Stimulated activated CD4-positive, alpha-beta T cell treated with anti-CD3 and anti-CD28 coated beads, Interleukin-1b, Interleukin-23, amount 100 ng/mL, for 48 hours (primary cell): ENCODE measurements at regions not wholly inside any gene's neighbourhood (a gene's known extent, or its start where the extent isn't known, plus 50 kb on each side); places are given as distances from the start of the nearest gene placed in this dataset.
"Not testable (repeated sequence)": the region's sequence is repeated elsewhere in the genome, so short reads cannot be mapped to it uniquely, and the experiment has no call there.

Source experiments
- DNase-seq: peaks from one replicate; pipeline ENCODE4 v3.0.0-alpha.2; 2020

DNA sequence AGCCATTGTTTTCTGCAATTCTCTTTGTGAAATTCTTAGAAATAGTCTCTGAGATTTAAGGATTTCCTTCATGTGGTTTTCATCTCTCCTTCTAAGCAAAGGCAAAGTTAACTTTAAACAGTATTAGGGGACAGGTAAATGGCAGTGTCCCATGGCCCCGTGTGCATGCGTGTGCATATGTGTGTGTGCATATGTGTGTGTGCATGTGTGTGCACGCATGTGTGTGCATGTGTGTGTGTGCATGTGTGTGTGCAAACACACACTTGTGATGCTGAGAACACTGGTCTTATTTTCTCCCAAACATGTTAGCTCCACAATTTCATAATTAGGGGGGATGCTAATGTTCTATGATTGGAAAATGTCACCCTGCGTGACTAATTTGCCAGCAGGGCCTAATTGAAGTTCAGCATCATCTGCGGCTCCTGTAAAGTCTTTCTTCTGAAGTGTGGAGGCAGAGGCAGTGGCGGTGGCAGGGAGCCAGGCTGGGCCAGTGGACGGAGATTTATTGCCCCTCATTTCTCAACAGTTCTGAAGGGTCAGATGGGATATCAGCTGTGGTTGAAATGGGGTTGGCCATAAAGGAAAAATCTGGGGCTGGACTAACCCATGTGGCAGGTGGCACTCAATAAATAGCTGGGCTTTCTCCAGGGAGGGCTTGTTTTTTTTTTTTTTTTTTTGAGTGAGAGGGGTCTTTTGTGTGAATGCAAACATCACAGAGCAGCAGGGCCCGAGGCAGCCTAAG, 289.3 kb upstream of the PODXL start:
- DNase-seq: no peak

DNA sequence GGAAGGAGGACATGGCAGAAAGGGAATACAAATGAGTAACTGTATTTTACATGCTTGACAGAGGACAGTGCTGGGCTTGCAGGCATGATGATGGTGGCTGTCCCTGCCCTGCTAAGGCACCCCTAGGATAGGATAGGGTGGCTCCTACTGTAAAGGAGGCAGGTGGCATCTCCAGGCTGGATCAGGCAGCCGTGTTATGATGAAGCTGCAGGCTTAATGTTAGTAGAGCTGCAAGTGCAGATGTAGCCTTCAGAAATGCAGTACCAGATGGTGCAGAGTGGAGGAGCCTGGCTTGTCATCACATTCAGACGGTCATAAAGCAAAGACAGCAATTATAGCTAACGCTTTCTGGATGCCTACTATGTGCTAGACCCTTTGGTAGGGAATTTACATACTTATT, 287.9 kb upstream of the PODXL start:
- no peak for DNase-seq

DNA sequence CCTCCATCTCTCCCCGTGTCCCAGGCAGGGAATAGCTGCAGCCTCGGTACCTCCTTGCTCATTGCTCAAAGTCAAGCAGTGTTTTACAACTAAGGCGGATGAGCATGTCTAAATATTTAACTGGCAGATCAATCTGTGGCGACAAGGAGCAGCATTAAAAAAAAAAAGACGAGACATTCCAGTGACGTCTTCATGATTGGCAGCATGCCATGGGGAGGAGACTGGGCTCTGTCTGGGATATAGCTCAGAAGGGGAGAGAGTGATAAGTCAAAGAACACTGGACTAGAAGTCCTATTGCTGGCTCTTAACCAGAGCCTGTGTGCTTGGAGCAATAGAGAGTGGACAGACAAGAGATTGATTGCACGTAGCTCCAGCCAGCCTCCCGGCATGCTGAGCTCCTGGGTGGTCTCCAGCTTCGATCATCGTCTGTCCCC, 287.5 kb upstream of the PODXL start:
- no peak for DNase-seq

DNA sequence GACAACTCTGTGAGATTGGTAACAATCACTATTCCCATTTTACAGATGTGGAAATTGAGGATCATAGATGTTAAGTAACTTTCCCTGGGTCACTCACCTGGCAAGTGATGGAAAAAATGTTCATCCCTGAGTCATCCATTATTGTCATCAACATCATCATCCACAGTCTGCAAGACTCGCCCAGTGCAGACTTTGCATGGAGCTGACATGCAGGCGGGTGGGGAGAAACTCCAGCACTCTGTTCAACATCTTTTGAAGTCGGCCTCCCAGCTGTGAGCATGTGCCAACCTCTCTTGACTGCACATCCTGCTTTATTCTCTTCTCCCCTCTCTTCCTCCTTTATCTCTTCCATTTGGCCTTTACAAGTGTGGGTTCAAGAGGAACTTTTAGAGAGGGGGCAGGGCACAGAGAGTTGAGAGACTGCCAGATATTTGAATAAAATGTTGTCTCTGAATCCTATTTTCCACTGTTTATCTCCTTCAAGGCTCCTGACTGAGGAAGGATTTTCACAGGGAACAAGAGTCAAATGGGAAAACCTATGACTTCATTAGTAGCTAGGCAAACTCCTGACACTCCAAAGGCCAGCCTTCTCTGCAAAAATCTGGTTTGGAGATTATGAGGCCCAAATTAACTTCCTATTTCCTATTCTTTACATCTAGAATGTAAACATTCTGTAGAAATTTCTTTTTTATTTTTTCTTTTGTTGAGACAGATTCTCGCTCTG, 283.7 kb upstream of the PODXL start:
- DNase-seq: no peak

DNA sequence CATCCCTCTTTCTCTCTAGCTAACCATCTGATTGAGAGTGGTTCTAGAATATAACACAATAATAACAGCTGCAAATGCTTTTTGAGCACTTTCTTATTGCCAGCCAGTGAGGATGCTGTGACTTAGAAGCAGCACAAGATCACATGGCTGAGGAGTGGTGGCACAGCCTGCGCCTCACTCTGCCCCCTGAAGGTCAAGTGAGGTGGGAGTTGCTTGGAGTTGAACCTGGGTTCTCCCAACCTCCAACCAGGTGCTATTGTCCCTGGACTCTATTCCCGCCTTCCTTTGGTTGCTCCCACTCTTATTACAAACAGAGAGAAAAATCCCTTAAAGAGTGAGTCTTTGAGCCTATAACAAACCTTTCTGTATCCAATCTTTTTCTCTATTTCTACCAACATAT, 280.3 kb upstream of the PODXL start:
- DNase-seq: no peak

DNA sequence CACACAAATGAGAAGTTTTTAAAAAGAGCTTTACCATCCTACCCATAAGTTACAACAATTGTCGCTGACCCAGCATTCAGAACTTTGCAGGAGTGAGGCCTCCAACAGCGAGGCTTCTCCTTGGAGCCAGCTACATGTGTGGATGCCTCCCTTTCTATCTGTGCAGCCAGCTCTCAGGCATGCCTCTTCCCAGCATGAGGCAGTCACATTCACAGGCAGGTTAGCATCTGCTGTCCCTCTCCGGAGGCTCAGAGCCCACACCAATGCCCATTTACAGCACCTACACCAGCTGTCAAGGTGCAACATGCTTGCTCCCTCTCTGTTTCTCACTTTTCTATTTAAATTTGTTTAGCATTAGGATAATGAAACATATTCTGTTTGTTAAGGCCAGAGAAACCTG, 278.7 kb upstream of the PODXL start:
- no peak for DNase-seq

DNA sequence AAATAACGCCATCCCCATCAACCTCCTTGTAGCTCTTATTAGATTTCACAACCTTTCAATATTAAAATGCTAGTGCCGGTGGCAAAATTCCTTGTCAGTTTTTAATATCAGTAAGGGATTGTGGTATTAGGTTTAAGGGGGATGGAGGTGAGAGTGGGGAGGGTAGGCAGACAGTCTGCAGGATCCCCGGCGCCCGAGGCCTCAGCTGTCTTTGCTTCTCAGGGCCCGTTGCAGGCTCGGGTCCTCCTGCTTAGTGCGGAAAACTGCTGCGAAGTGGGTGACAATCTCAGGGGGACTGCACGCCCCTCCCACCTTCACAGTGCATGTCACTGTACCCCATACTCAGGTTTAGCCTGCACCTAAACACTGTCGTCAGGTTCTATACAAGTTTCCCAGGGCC, 274.3 kb upstream of the PODXL start:
- no peak for DNase-seq

DNA sequence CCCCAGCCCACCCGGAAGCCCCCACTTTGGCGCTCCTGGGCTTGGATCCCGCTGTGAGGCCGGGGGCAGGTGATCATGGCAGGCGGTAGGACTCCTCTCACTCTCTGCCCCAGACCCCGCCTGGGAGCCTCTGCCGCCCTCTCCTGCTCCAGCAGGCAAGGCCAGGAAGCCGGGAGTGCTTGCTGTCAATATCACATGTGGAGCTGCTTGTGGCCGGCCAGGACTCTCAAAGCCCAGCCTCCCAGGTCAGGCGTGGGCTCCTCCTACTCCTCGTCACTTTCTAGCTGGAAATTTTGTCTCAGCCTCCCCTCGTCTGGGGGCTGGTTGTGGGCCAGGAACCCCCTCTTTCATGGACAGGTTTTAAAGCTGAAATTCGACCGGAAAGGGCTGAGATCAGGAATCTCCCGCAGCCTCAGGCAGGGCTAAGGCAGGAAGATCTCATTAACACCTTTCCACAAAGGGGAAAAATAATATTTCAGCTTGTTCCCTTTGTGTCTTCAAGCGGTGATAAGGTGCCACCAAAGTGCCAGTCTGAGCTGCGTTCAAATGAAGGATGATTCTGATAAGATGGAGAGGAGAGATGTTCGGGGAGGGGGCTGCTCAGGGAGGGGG, 273.6 kb upstream of the PODXL start:
- DNase-seq: no peak

DNA sequence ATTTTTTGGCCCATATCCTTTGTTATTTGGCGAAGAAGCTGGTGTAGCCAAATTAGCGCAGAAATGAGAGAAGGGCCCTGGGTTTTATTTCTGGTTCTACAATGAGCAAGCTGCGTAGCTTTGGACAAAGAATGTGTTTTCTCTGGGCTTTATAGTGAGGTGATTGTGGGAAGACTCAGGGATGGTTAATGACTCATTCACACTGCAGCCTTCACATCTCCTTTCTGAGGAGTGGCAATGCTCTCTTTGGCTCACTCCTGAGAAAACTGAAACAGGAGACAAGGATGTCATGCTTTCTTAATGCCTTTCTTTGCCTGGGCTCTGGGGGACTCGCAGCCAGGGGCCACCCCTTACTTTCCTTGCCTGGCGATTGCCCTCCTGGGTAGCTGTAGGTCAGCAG, 271.0 kb upstream of the PODXL start:
- no peak for DNase-seq

DNA sequence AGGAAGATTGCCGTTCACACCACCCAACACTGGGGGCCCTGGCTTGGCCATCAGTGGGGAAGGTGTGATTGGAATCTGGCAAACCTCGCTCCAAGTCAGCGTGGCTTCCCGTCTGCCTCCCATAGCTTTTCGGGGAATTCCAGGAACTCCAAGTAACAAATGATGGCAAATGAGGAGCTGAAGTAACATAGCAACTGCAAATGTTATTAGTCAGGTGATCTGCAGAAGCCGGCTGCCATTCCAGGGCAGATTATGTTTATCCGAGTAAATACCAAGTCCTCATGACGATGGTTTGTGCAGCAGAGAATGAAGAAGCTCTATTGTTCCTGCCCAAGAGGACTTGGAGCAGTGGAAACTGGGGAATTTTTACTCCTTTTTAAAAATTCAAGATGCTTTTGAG, 270.5 kb upstream of the PODXL start:
- no peak for DNase-seq

DNA sequence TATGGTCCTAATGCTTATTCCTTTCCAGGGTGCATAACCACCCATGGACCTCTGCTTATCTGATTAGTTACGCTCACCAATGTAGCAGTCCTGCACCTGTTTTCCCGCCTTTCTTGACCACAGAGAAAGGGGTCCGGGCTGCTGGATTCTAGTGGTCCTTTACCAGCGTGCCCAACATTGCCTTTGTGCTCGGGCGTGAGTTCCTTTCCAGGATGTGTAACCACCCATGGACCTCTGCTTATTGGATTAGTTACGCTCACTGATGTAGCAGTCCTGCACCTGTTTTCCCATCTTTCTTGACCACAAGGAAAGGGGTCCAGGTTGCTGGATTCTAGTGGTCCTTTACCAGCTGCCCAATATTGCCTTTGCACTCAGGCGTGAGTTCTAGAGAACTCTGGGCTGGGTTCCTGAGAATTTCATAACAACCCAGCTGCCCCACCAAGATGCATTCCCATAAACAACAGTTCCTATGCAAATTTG, 267.6 kb upstream of the PODXL start:
- DNase-seq: not testable (repeated sequence)

DNA sequence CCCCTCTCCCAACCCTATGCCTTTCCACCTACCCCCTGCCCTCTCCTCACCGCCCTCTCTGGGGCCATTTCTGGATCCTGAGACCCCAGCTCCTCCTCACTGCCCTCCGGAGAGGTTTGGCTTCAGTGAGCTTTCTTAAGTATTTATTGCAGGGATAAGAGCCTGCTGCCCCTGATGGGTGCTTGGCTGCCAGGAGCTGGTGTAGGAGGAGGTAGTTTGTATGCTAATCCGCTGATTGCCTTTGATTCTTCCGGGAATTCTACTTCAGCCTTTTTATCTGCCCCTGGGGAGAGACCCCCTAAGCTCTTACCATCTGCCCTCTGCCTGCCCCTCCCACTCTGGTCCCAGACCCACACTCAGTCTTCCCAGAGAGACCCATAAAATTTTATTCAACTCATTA, 263.5 kb upstream of the PODXL start:
- no peak for DNase-seq

DNA sequence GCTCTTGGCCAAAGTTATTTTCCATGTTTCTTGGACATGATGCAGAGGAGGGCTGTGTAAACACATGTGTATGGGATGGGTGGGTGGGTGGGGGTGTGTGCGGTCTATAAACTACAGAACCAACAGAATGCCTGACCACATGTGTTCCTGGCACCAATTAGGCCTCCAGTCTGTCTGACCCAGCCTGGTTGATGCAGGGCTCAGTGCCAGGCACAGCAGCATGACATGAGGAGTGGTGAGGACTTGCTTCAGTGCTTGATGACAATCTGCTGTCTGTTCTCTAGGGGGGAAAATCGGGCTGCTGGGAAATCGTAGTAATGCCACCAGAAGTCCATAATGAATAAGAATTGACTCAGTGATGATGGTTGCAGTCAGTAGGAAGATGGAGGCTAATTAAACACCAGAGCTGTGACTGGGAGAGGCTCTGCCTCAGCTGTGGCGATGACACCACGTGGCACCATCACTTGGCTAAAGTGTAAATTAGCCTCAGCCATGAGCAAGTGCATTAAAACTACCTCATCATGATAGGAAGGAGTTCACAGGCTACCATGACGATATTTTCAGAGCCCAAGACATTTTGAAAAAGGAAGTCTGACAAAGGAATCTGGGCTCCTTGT, 260.1 kb upstream of the PODXL start:
- DNase-seq: no peak

DNA sequence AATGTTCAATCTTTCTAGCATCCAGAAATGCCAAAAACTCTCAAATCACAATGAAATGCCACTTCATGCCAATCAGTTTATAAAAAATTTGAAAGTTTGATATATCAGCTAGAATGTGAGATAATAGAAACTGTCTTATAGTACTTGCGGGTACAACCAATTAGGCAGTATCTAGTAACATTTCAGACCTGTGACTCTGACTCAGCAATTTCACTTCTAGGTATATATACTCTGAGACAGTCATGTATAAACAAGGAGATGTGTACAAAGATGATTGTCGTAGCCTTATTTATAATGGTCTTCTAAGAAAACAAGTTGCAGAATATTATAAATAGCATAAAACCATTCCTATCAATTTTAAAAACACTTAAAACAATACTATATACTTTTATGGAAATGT, 252.3 kb upstream of the PODXL start:
- DNase-seq: no peak

DNA sequence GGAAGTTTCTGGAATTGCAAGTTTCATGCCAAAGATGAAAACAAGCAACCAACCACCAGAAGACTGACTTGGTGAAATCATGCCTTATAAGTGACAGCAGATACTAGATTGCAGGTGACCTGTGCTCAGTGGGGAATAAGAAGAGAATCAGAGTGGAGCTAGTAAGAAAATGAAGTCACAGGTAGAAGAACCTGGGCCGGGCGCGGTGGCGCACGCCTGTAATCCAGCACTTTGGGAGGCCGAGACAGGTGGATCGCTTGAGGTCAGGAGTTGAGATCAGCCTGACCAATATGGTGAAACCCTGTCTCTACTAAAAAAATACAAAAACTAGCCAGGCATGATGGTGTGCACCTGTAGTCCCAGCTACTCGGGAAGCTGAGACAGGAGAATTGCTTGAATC, 251.7 kb upstream of the PODXL start:
- DNase-seq: not testable (repeated sequence)

DNA sequence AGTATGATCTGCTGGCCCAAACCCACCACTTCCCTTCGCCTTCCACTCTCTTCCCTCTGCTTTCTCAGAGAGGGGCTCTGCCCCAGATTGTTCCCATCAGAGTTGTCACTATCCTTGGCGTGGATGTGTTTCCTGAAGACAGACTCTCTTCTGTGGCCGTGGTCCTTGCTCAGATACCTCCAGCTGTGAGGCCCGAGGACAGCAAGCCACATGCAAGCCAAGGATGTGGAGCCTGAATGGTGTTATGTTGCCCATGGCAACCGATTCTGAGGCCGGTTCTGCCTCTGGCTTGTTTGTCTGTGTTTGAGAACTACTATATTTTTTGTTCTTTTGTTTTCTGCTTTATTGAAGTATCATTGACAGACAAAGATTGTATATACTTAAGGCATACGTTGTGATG, 247.4 kb upstream of the PODXL start:
- DNase-seq: no peak

DNA sequence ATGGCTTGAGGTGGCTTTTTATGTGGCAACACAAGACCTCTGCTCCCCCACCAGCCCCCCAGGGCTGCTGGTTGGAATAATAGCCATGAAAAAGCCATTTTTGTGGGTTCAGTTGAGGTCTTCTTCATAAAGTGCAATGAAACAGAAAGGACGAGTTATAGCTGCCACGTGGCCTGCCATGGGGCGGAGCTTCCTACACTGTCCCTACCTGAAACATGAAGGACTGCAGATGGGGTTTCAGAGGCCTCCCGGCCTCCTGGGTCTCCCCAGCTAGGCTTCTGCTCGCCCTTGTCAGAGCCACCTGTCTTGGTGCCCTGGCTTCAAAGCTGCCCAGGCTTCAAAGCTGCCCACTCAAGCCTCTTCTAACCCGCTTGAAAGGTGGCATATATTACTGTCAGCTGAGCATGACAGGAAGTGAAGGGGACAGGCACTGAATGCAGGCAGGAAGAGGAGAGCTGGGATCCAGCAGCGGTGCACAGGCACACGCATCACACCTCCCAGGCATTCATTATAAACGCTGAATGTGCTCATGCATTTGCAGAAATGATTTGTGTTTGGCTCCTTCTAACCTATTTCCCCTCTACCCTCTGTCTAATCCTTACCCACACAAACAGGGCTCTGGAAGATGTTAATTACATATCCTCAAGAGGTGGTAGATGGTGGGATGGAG, 245.9 kb upstream of the PODXL start:
- DNase-seq: no peak

DNA sequence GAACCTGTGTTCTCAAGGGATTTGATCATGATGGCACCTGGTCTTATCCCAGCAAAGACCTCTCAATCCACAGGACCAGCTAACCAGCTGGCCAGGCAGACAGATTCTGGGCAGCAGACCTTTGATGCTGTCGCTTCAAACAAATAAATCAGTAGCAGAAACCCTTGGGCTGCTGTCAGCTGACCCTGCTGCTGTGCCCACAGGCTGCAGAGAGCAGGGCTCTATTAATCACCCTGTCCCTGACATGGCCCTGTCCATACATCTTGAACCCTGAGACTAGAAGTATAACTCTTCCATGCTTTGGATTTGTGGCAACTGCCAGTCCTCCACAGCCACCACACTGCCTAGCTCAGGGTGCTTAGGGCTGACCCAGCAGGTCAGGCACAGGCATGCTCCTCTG, 244.1 kb upstream of the PODXL start:
- DNase-seq: no peak

DNA sequence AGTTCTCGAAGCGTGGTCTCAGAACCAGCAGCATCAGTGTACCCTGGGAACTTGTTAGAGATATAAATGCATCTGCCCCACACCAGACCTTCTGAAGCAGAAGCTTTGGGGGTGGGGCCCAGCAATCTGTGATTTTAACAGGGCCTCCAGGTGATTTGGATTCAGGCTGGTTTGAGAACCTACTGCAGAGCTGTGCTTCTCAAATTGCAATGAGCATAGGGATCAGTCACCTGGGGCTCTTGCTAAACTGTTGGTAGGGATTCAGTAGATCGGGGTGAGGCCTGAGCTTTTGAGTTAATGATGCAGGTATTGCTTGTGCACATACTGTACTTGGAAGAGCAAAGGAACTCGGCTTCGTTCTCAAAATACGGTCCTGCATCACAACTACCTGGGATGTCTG, 243.6 kb upstream of the PODXL start:
- DNase-seq: no peak

DNA sequence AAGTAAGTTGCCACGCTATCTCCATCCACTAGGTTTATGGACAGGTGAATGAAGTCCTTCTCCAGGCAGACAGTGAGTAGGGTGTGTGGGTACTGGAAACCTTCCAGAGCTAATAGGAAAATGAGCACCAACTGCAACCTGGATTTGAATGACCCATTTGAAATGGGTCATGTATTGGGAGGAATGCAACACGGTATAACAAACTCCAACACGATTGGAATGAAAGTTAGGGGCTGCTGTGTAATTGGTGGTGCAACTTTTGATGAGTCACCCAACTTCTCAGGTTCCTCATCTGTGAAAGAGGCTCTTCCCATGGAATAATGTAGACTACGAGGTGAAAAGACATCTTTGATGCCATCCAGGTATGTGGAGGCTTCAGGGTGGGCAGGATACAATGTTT, 241.4 kb upstream of the PODXL start:
- DNase-seq: no peak

DNA sequence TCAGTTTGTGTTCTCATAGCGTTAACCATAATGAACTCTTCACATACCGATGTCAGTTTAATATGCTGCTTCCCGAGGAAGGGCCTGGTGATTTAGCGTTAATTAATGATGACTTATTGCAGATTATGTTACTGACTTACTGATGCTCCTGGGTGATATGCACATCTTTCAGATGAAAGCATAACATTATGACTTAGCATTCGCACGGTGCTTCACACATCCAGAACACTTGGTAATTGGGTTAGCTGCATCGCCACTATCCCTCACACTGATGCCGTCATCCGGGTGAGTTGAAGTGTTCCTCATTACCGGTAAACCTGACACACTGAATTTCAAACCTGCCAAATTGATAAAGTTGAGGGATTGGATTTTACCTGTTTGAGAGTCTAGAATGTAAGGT, 239.0 kb upstream of the PODXL start:
- no peak for DNase-seq

DNA sequence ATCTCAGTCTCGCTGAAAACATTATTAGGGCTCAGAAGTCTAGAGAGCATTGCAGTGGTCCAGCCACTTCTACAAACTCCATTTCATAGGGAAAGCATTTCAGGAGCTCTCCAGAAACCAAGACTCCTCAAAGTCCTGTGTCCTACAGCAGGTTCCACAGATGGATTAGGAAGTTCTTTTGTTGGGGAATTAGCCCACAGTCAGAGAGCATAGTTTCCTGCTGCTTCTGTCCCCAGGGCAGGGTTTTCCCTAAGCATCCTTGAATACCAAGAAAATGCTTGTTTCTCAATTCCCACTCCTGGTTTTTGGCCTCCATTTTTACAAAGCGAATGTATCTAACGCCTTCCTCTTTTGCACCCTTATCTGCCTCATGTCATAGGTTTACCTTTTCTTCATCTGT, 235.9 kb upstream of the PODXL start:
- no peak for DNase-seq

DNA sequence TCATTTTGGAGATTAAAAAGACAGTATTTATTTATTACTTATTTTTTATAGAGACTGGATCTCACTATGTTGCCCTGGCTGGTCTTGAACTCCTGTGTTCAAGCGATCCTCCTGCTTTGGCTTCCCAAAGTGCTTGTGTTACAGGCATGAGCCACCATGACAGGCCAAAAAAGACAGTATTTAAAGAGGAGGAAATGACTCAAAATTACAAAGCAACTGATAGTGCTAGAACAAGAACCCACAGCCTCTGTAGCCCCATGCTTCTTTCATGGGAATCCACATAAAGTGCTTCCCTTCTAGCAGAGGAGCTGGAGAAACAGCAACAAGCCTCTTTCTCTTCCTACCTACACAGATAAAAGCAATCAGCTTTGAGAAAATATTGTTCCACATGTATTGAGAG, 230.7 kb upstream of the PODXL start:
- DNase-seq: no peak
